Esophagus muscularis mucosa (tissue), 3 donors: ENCODE measurements at regions not wholly inside any gene's neighbourhood (a gene's known extent, or its start where the extent isn't known, plus 50 kb on each side); places are given as distances from the start of the nearest gene placed in this dataset.

ENCODE experiments used
- POLR2A ChIP-seq: fragments of 450-650 bp; IDR thresholded peaks from one replicate; pipeline ENCODE4 v1.6.1; 2017; ENCODE audit warnings: antibody characterized with exemption, moderate library complexity, mild to moderate bottlenecking, low read depth
- POLR2AphosphoS5 ChIP-seq, 2 donors: sonication (generic); formaldehyde crosslinking; IDR thresholded peaks; one replicate each; pipeline ENCODE4 v1.6.1; 2017; ENCODE audit warnings: antibody characterized with exemption in 2 of 2
- TF ChIP-seq, protein P1 (sequence below), 3 experiments: fragments of 200-600 bp in 2 of 3; fragments of 450-650 bp in 1 of 3; sonication (generic) in 2 of 3; IDR thresholded peaks; one replicate each; pipeline ENCODE4 v1.5.1; 2017 to 2019; ENCODE audit warnings: antibody characterized with exemption in 3 of 3, mild to moderate bottlenecking in 2 of 3, moderate library complexity in 1 of 3

GRCh38 chrX:138378876-138379275 lies 332.6 kb downstream of the FGF13 start:
- no peak for TF ChIP-seq POLR2A
- TF ChIP-seq, protein P1, sequence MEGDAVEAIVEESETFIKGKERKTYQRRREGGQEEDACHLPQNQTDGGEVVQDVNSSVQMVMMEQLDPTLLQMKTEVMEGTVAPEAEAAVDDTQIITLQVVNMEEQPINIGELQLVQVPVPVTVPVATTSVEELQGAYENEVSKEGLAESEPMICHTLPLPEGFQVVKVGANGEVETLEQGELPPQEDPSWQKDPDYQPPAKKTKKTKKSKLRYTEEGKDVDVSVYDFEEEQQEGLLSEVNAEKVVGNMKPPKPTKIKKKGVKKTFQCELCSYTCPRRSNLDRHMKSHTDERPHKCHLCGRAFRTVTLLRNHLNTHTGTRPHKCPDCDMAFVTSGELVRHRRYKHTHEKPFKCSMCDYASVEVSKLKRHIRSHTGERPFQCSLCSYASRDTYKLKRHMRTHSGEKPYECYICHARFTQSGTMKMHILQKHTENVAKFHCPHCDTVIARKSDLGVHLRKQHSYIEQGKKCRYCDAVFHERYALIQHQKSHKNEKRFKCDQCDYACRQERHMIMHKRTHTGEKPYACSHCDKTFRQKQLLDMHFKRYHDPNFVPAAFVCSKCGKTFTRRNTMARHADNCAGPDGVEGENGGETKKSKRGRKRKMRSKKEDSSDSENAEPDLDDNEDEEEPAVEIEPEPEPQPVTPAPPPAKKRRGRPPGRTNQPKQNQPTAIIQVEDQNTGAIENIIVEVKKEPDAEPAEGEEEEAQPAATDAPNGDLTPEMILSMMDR (IDR thresholded peaks at IDR 0.05) = no peak
- TF ChIP-seq POLR2AphosphoS5 (IDR thresholded peaks at IDR 0.05) = no peak
